HL-60 (cell line): ENCODE measurements at regions not wholly inside any gene's neighbourhood (a gene's known extent, or its start where the extent isn't known, plus 50 kb on each side); places are given as distances from the start of the nearest gene placed in this dataset.

Experiments
- POLR2AphosphoS5 ChIP-seq: IDR thresholded peaks from 2 replicates; pipeline ENCODE4 v1.6.1; 2012; ENCODE audit warnings: low read depth
- SPI1 ChIP-seq: IDR thresholded peaks from 2 replicates; pipeline ENCODE4 v1.6.1; 2012; ENCODE audit warnings: low read depth, mild to moderate bottlenecking, borderline replicate concordance
- TF ChIP-seq, protein P1 (sequence below): IDR thresholded peaks from one replicate; pipeline ENCODE4 v1.5.1; 2011; ENCODE audit warnings: low read length, control low read depth, inconsistent platforms; ENCODE audit not compliant: insufficient read depth
- TF ChIP-seq, protein P2 (sequence below): IDR thresholded peaks from 2 replicates; pipeline ENCODE4 v1.6.1; 2012; ENCODE audit warnings: low read depth; ENCODE audit not compliant: insufficient replicate concordance

DNA sequence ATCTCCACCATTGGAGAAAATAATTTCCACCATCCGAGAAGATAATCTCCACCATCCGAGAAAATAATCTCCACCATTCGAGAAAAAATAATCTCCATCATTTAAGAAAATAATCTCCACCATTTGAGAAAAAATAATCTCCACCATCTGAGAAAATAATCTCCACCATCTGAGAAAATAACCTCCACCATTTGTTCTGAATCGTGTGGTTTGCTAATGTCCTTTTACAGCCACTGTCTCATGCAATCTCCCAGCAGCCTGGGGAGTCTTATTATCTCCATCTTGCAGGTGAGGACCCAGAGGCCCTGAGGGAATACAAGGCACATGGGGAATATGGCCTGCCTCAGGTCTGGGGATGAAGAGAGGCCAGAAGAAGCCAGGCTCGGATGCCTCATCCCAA is 54.1 kb upstream of the TCF20 start:
- no peak for TF ChIP-seq POLR2AphosphoS5
- TF ChIP-seq, protein P1, sequence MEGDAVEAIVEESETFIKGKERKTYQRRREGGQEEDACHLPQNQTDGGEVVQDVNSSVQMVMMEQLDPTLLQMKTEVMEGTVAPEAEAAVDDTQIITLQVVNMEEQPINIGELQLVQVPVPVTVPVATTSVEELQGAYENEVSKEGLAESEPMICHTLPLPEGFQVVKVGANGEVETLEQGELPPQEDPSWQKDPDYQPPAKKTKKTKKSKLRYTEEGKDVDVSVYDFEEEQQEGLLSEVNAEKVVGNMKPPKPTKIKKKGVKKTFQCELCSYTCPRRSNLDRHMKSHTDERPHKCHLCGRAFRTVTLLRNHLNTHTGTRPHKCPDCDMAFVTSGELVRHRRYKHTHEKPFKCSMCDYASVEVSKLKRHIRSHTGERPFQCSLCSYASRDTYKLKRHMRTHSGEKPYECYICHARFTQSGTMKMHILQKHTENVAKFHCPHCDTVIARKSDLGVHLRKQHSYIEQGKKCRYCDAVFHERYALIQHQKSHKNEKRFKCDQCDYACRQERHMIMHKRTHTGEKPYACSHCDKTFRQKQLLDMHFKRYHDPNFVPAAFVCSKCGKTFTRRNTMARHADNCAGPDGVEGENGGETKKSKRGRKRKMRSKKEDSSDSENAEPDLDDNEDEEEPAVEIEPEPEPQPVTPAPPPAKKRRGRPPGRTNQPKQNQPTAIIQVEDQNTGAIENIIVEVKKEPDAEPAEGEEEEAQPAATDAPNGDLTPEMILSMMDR, result no peak
- TF ChIP-seq, protein P2, sequence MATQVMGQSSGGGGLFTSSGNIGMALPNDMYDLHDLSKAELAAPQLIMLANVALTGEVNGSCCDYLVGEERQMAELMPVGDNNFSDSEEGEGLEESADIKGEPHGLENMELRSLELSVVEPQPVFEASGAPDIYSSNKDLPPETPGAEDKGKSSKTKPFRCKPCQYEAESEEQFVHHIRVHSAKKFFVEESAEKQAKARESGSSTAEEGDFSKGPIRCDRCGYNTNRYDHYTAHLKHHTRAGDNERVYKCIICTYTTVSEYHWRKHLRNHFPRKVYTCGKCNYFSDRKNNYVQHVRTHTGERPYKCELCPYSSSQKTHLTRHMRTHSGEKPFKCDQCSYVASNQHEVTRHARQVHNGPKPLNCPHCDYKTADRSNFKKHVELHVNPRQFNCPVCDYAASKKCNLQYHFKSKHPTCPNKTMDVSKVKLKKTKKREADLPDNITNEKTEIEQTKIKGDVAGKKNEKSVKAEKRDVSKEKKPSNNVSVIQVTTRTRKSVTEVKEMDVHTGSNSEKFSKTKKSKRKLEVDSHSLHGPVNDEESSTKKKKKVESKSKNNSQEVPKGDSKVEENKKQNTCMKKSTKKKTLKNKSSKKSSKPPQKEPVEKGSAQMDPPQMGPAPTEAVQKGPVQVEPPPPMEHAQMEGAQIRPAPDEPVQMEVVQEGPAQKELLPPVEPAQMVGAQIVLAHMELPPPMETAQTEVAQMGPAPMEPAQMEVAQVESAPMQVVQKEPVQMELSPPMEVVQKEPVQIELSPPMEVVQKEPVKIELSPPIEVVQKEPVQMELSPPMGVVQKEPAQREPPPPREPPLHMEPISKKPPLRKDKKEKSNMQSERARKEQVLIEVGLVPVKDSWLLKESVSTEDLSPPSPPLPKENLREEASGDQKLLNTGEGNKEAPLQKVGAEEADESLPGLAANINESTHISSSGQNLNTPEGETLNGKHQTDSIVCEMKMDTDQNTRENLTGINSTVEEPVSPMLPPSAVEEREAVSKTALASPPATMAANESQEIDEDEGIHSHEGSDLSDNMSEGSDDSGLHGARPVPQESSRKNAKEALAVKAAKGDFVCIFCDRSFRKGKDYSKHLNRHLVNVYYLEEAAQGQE, result no peak
- TF ChIP-seq SPI1, result no peak
